GM21723 (cell line): ENCODE measurements at regions not wholly inside any gene's neighbourhood (a gene's known extent, or its start where the extent isn't known, plus 50 kb on each side); places are given as distances from the start of the nearest gene placed in this dataset.
"Not testable (repeated sequence)": the region's sequence is repeated elsewhere in the genome, so short reads cannot be mapped to it uniquely, and the experiment has no call there.

ENCODE experiments used
- ATAC-seq: cut with Tn5 transposase; IDR thresholded peaks from one replicate; pipeline ENCODE4 v1.9.1; 2021; ENCODE audit warnings: mild to moderate bottlenecking, moderate library complexity; ENCODE audit not compliant: unreplicated experiment

GRCh38 chr19:27729332-27729731, 1483.6 kb downstream of the UQCRFS1 start:
- ATAC-seq: no peak

GRCh38 chr19:27722625-27723024, 1490.3 kb downstream of the UQCRFS1 start:
- no peak for ATAC-seq

GRCh38 chr19:27720155-27720554, 1492.8 kb downstream of the UQCRFS1 start:
- no peak for ATAC-seq

GRCh38 chr19:27719034-27719433, 1493.9 kb downstream of the UQCRFS1 start:
- no peak for ATAC-seq

GRCh38 chr19:27718234-27718633, 1494.7 kb downstream of the UQCRFS1 start:
- no peak for ATAC-seq

- no peak for ATAC-seq
Measured at GRCh38 chr19:27717825-27718224, 1495.1 kb downstream of the UQCRFS1 start.

GRCh38 chr19:27716922-27717321, 1496.0 kb downstream of the UQCRFS1 start:
- no peak for ATAC-seq

GRCh38 chr19:27714857-27715256, 1498.1 kb downstream of the UQCRFS1 start:
- no peak for ATAC-seq

- ATAC-seq: no peak
Measured at GRCh38 chr19:27709496-27709895, 1503.5 kb downstream of the UQCRFS1 start.

GRCh38 chr19:27708986-27709385, 1504.0 kb downstream of the UQCRFS1 start:
- not testable (repeated sequence) for ATAC-seq

GRCh38 chr19:27707026-27707425, 1505.9 kb downstream of the UQCRFS1 start:
- not testable (repeated sequence) for ATAC-seq

- ATAC-seq: no peak
Measured at GRCh38 chr19:27705896-27706295, 1507.1 kb downstream of the UQCRFS1 start.

GRCh38 chr19:27694361-27695055, 1518.4 kb downstream of the UQCRFS1 start:
- ATAC-seq: no peak

GRCh38 chr19:27691991-27692390, 1521.0 kb downstream of the UQCRFS1 start:
- ATAC-seq: no peak

- ATAC-seq: no peak
Measured at GRCh38 chr19:27689734-27690241, 1523.2 kb downstream of the UQCRFS1 start.

GRCh38 chr19:27684293-27684692, 1528.7 kb downstream of the UQCRFS1 start:
- no peak for ATAC-seq

GRCh38 chr19:27681972-27682371, 1531.0 kb downstream of the UQCRFS1 start:
- no peak for ATAC-seq

- no peak for ATAC-seq
Measured at GRCh38 chr19:27679905-27680304, 1533.0 kb downstream of the UQCRFS1 start.

GRCh38 chr19:27679399-27679798, 1533.6 kb downstream of the UQCRFS1 start:
- no peak for ATAC-seq

- no peak for ATAC-seq
Measured at GRCh38 chr19:27676877-27677276, 1536.1 kb downstream of the UQCRFS1 start.

- ATAC-seq: no peak
Measured at GRCh38 chr19:27676334-27676733, 1536.6 kb downstream of the UQCRFS1 start.

- ATAC-seq: no peak
Measured at GRCh38 chr19:27675771-27676170, 1537.2 kb downstream of the UQCRFS1 start.

GRCh38 chr19:27674701-27675100, 1538.2 kb downstream of the UQCRFS1 start:
- ATAC-seq: no peak
